Type B pancreatic cell (in vitro differentiated cells): ENCODE measurements at regions not wholly inside any gene's neighbourhood (a gene's known extent, or its start where the extent isn't known, plus 50 kb on each side); places are given as distances from the start of the nearest gene placed in this dataset.

Experiments used
- DNase-seq: peaks from one replicate; pipeline ENCODE4 v3.0.0; 2021; ENCODE audit warnings: mixed read lengths; ENCODE audit not compliant: unreplicated experiment; ENCODE audit errors: extremely low spot score
- H3K27ac Mint-ChIP-seq: 2 replicates; pipeline ENCODE4 v1.8.0; 2021; ENCODE audit warnings: mild to moderate bottlenecking, mixed read lengths
- H3K27me3 Mint-ChIP-seq: 2 replicates; pipeline ENCODE4 v1.8.0; 2021; ENCODE audit warnings: mixed read lengths
- H3K36me3 Mint-ChIP-seq: 2 replicates; pipeline ENCODE4 v1.8.0; 2021; ENCODE audit warnings: mixed read lengths
- H3K4me1 Mint-ChIP-seq: one replicate; pipeline ENCODE4 v1.8.0; 2021; ENCODE audit warnings: mixed read lengths; ENCODE audit not compliant: unreplicated experiment
- H3K4me3 Mint-ChIP-seq: 2 replicates; pipeline ENCODE4 v1.8.0; 2021; ENCODE audit warnings: mild to moderate bottlenecking, mixed read lengths
- H3K9me3 Mint-ChIP-seq: 2 replicates; pipeline ENCODE4 v1.8.0; 2021; ENCODE audit warnings: mixed read lengths
- TF ChIP-seq, protein P1 (sequence below): fragments of 200-600 bp; sonication (generic); conservative IDR thresholded peaks from 2 replicates; pipeline ENCODE4 v1.5.0; 2021; ENCODE audit warnings: antibody characterized with exemption, mild to moderate bottlenecking

- Mint-ChIP-seq H3K27ac (no peak overlapping the region), H3K9me3 (no peaks in the 10 kb centered on the region), H3K4me1 (peaks cover 4% of the 10 kb centered on the region), H3K36me3 (no peaks in the 10 kb centered on the region), H3K27me3 (no peaks in the 10 kb centered on the region), H3K4me3 (no peak overlapping the region)
- no peak for DNase-seq
- TF ChIP-seq, protein P1, sequence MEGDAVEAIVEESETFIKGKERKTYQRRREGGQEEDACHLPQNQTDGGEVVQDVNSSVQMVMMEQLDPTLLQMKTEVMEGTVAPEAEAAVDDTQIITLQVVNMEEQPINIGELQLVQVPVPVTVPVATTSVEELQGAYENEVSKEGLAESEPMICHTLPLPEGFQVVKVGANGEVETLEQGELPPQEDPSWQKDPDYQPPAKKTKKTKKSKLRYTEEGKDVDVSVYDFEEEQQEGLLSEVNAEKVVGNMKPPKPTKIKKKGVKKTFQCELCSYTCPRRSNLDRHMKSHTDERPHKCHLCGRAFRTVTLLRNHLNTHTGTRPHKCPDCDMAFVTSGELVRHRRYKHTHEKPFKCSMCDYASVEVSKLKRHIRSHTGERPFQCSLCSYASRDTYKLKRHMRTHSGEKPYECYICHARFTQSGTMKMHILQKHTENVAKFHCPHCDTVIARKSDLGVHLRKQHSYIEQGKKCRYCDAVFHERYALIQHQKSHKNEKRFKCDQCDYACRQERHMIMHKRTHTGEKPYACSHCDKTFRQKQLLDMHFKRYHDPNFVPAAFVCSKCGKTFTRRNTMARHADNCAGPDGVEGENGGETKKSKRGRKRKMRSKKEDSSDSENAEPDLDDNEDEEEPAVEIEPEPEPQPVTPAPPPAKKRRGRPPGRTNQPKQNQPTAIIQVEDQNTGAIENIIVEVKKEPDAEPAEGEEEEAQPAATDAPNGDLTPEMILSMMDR: no peak
Observed at GRCh38 chr18:38427736-38428135, 862.1 kb upstream of the CELF4 start.

DNA sequence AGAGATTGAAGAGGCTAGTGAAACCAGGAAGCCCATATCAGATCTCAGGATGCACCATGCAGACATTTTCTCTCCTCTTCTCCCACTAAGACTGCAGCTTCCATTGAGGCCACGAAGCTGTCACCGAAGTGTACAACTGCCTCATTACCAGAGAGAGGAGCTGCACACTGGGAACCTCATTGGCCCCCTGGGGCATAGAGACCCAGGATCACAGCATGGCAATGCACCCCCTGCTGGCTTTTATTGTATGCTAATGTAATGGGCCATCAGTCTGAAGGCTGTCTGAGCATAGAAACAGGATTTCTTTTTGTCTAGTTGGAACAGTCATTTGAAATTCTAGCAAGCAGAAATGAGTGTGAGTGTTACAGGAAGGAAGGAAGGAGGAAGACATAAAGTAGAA lies 861.6 kb upstream of the CELF4 start:
- no peaks in the 10 kb centered on the region for H3K27me3 Mint-ChIP-seq
- DNase-seq: no peak
- no peak overlapping the region for H3K4me3 Mint-ChIP-seq
- TF ChIP-seq, protein P1: no peak
- H3K36me3 Mint-ChIP-seq: no peaks in the 10 kb centered on the region
- no peak overlapping the region for H3K27ac Mint-ChIP-seq
- peaks cover 4% of the 10 kb centered on the region for H3K4me1 Mint-ChIP-seq
- H3K9me3 Mint-ChIP-seq: no peaks in the 10 kb centered on the region

GRCh38 chr18:38421872-38422615 lies 856.4 kb upstream of the CELF4 start:
- DNase-seq: no peak
- no peaks in the 10 kb centered on the region for H3K9me3 Mint-ChIP-seq
- H3K4me1 Mint-ChIP-seq: no peaks in the 10 kb centered on the region
- no peak overlapping the region for H3K27ac Mint-ChIP-seq
- no peaks in the 10 kb centered on the region for H3K36me3 Mint-ChIP-seq
- H3K27me3 Mint-ChIP-seq: no peaks in the 10 kb centered on the region
- TF ChIP-seq, protein P1: no peak
- no peak overlapping the region for H3K4me3 Mint-ChIP-seq

GRCh38 chr18:38421021-38421420 lies 855.4 kb upstream of the CELF4 start:
- TF ChIP-seq, protein P1: no peak
- DNase-seq: no peak
- no peak overlapping the region for H3K27ac Mint-ChIP-seq
- no peaks in the 10 kb centered on the region for H3K9me3 Mint-ChIP-seq
- no peak overlapping the region for H3K4me3 Mint-ChIP-seq
- no peaks in the 10 kb centered on the region for H3K4me1 Mint-ChIP-seq
- H3K27me3 Mint-ChIP-seq: no peaks in the 10 kb centered on the region
- no peaks in the 10 kb centered on the region for H3K36me3 Mint-ChIP-seq

- H3K27ac Mint-ChIP-seq: no peak overlapping the region
- H3K36me3 Mint-ChIP-seq: no peaks in the 10 kb centered on the region
- no peak overlapping the region for H3K4me3 Mint-ChIP-seq
- no peaks in the 10 kb centered on the region for H3K4me1 Mint-ChIP-seq
- no peaks in the 10 kb centered on the region for H3K27me3 Mint-ChIP-seq
- TF ChIP-seq, protein P1: no peak
- DNase-seq: no peak
- H3K9me3 Mint-ChIP-seq: no peaks in the 10 kb centered on the region
Observed at GRCh38 chr18:38420611-38421010, 855.0 kb upstream of the CELF4 start.

GRCh38 chr18:38415811-38416210 lies 850.2 kb upstream of the CELF4 start:
- DNase-seq: no peak
- Mint-ChIP-seq H3K4me3 (no peak overlapping the region), H3K4me1 (no peaks in the 10 kb centered on the region), H3K27me3 (no peaks in the 10 kb centered on the region), H3K36me3 (no peaks in the 10 kb centered on the region), H3K9me3 (peaks cover 4% of the 10 kb centered on the region), H3K27ac (no peak overlapping the region)
- TF ChIP-seq, protein P1: no peak
